GM19372 (cell line): ENCODE measurements at regions not wholly inside any gene's neighbourhood (a gene's known extent, or its start where the extent isn't known, plus 50 kb on each side); places are given as distances from the start of the nearest gene placed in this dataset.

ENCODE experiments used
- ATAC-seq: cut with Tn5 transposase; IDR thresholded peaks from one replicate; pipeline ENCODE4 v1.9.1; 2021; ENCODE audit warnings: mild to moderate bottlenecking, low read depth, moderate library complexity; ENCODE audit not compliant: unreplicated experiment

- ATAC-seq, result no peak
These were observed 59.5 kb upstream of the DYNAP start for GRCh38 chr18:54531402-54532065.

DNA sequence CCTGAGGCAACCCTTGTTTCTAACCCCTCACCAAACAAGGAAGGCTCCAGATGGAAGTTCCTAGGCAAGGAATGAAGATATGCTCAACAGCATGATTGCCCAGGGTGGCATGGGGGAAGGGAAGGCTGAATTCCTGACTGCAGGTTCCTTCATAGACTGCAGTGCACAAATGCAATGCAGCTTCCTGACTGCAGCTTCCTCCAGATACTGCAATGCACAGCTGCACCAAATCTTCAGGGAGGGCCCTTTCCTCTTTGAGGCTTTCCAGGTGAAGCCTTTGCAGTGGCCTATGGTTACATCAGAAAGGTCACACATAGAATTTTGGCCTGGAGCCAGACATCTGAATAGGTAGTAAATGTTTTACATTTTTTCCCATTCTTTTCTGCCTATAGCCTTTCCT lies 58.8 kb upstream of the DYNAP start:
- no peak for ATAC-seq

- no peak for ATAC-seq
These were observed 58.1 kb upstream of the DYNAP start for GRCh38 chr18:54532962-54533361.
